H9 (cell line): ENCODE measurements at regions not wholly inside any gene's neighbourhood (a gene's known extent, or its start where the extent isn't known, plus 50 kb on each side); places are given as distances from the start of the nearest gene placed in this dataset.

Experiments used
- DNase-seq: peaks from one replicate; pipeline ENCODE4 v3.0.0-alpha.2; 2017
- H2AFZ ChIP-seq: one replicate; pipeline ENCODE4 v1.6.1; 2013; ENCODE audit warnings: mild to moderate bottlenecking, low read length, control low read depth, moderate library complexity
- H2AK5ac ChIP-seq: 2 replicates; pipeline ENCODE4 v1.6.1; 2013; ENCODE audit warnings: low read length, control low read depth, mixed read lengths; ENCODE audit not compliant: insufficient read length
- H2BK120ac ChIP-seq: one replicate; pipeline ENCODE4 v1.6.1; 2013; ENCODE audit warnings: low read depth, mild to moderate bottlenecking, low read length, control low read depth, inconsistent platforms; ENCODE audit not compliant: poor library complexity, severe bottlenecking
- H2BK12ac ChIP-seq: 2 replicates; pipeline ENCODE4 v1.6.1; 2013; ENCODE audit warnings: low read length, control low read depth, mixed read lengths, low read depth; ENCODE audit not compliant: insufficient read length
- H2BK15ac ChIP-seq: 2 replicates; pipeline ENCODE4 v1.6.1; 2013; ENCODE audit warnings: low read depth, low read length, control low read depth
- H2BK20ac ChIP-seq: one replicate; pipeline ENCODE4 v1.6.1; 2013; ENCODE audit warnings: low read depth, mild to moderate bottlenecking, low read length, control low read depth, inconsistent platforms; ENCODE audit not compliant: poor library complexity, severe bottlenecking
- H2BK5ac ChIP-seq: 2 replicates; pipeline ENCODE4 v1.6.1; 2013; ENCODE audit warnings: low read length, control low read depth, mixed read lengths; ENCODE audit not compliant: insufficient read length
- H3K14ac ChIP-seq: 2 replicates; pipeline ENCODE4 v1.6.1; 2013; ENCODE audit warnings: low read length, control low read depth; ENCODE audit not compliant: insufficient read depth
- H3K18ac ChIP-seq: 2 replicates; pipeline ENCODE4 v1.6.1; 2013; ENCODE audit warnings: low read depth, mild to moderate bottlenecking, mixed read lengths, low read length, control low read depth; ENCODE audit not compliant: insufficient read length
- H3K23ac ChIP-seq: 2 replicates; pipeline ENCODE4 v1.6.1; 2013; ENCODE audit warnings: low read length, control low read depth, mixed read lengths, low read depth; ENCODE audit not compliant: insufficient read length
- H3K23me2 ChIP-seq: 2 replicates; pipeline ENCODE4 v1.6.1; 2013; ENCODE audit warnings: low read depth, mild to moderate bottlenecking, mixed read lengths, low read length, control low read depth; ENCODE audit not compliant: insufficient read length, poor library complexity, severe bottlenecking
- H3K27ac ChIP-seq: 2 replicates; pipeline ENCODE4 v1.5.1; 2013; ENCODE audit warnings: low read length, control low read depth, mixed read lengths, low read depth; ENCODE audit not compliant: insufficient read length
- H3K27me3 ChIP-seq: 2 replicates; pipeline ENCODE4 v1.6.1; 2013; ENCODE audit warnings: low read length, control low read depth, inconsistent platforms; ENCODE audit not compliant: insufficient read depth
- H3K4ac ChIP-seq: 2 replicates; pipeline ENCODE4 v1.6.1; 2013; ENCODE audit warnings: low read depth, mild to moderate bottlenecking, control low read depth, inconsistent platforms, low read length, moderate library complexity
- H3K4me1 ChIP-seq: 2 replicates; pipeline ENCODE4 v1.6.1; 2013; ENCODE audit warnings: low read length, control low read depth, inconsistent platforms; ENCODE audit not compliant: insufficient read depth
- H3K4me2 ChIP-seq: 2 replicates; pipeline ENCODE4 v1.6.1; 2013; ENCODE audit warnings: low read length, control low read depth, mixed read lengths; ENCODE audit not compliant: insufficient read length, insufficient read depth
- H3K56ac ChIP-seq: 2 replicates; pipeline ENCODE4 v1.6.1; 2013; ENCODE audit warnings: low read depth, mild to moderate bottlenecking, mixed read lengths, low read length, control low read depth; ENCODE audit not compliant: insufficient read length
- H3K79me1 ChIP-seq: 2 replicates; pipeline ENCODE4 v1.6.1; 2013; ENCODE audit warnings: low read depth, mild to moderate bottlenecking, moderate library complexity, low read length, control low read depth, inconsistent platforms; ENCODE audit not compliant: insufficient read depth, poor library complexity, severe bottlenecking
- H3K79me2 ChIP-seq: 2 replicates; pipeline ENCODE4 v1.6.1; 2013; ENCODE audit warnings: low read length, control low read depth, inconsistent platforms; ENCODE audit not compliant: insufficient read depth
- H3K9ac ChIP-seq: 2 replicates; pipeline ENCODE4 v1.6.1; 2013; ENCODE audit warnings: low read length, control low read depth, mixed read lengths; ENCODE audit not compliant: insufficient read length; ENCODE audit errors: extremely low read depth
- H3K9me3 ChIP-seq: one replicate; pipeline ENCODE4 v1.6.1; 2013; ENCODE audit warnings: low read depth, low read length, inconsistent platforms; ENCODE audit not compliant: control insufficient read depth
- H3T11ph ChIP-seq: one replicate; pipeline ENCODE4 v1.6.1; 2013; ENCODE audit warnings: mild to moderate bottlenecking, low read length, control low read depth, inconsistent platforms
- H4K20me1 ChIP-seq: one replicate; pipeline ENCODE4 v1.6.1; 2013; ENCODE audit not compliant: control insufficient read depth, insufficient read length, insufficient read depth
- H4K5ac ChIP-seq: 2 replicates; pipeline ENCODE4 v1.6.1; 2013; ENCODE audit warnings: low read depth, mild to moderate bottlenecking, mixed read lengths, low read length, control low read depth; ENCODE audit not compliant: insufficient read length
- H4K8ac ChIP-seq: replicated peaks from 2 replicates; pipeline ENCODE4 v1.6.1; 2013; ENCODE audit warnings: low read length, control low read depth, mixed read lengths, low read depth; ENCODE audit not compliant: insufficient read length
- H4K91ac ChIP-seq: 2 replicates; pipeline ENCODE4 v1.6.1; 2013; ENCODE audit warnings: low read depth, mild to moderate bottlenecking, moderate library complexity, mixed read lengths, low read length, control low read depth; ENCODE audit not compliant: insufficient read length
- H3K27ac Mint-ChIP-seq, 3 experiments: 2 replicates in 2 of 3; 3 replicates in 1 of 3; pipeline ENCODE4 v1.8.0; 2020 to 2021; ENCODE audit warnings: mixed read lengths in 3 of 3, mild to moderate bottlenecking in 1 of 3, moderate library complexity in 1 of 3
- H3K27me3 Mint-ChIP-seq: 2 replicates; pipeline ENCODE4 v1.8.0; 2021; ENCODE audit warnings: low read depth, mild to moderate bottlenecking, moderate library complexity, mixed read lengths
- H3K36me3 Mint-ChIP-seq, 3 experiments: 2 replicates in 2 of 3; 3 replicates in 1 of 3; pipeline ENCODE4 v1.8.0; 2020 to 2021; ENCODE audit warnings: low read depth in 3 of 3, mixed read lengths in 3 of 3; ENCODE audit not compliant: insufficient read depth in 1 of 3
- H3K4me1 Mint-ChIP-seq, 2 experiments: 2 replicates each; pipeline ENCODE4 v1.8.0; 2020; ENCODE audit warnings: mixed read lengths in 2 of 2
- H3K4me3 Mint-ChIP-seq, 2 experiments: 2 replicates in 1 of 2; 3 replicates in 1 of 2; pipeline ENCODE4 v1.8.0; 2020 to 2021; ENCODE audit warnings: mild to moderate bottlenecking in 2 of 2, mixed read lengths in 2 of 2, moderate library complexity in 1 of 2
- H3K9me3 Mint-ChIP-seq, 2 experiments: 2 replicates in 1 of 2; 3 replicates in 1 of 2; pipeline ENCODE4 v1.8.0; 2020; ENCODE audit warnings: mild to moderate bottlenecking in 2 of 2, mixed read lengths in 2 of 2, moderate library complexity in 1 of 2
- WGBS: extraction: QIAGEN DNeasy Blood & Tissue Kit; methylation state at CpG from one replicate; pipeline ENCODE4 v1.1.7; 2013; ENCODE audit warnings: missing lambda C conversion rate, low lambda C conversion rate, mixed read lengths; ENCODE audit not compliant: insufficient read length; ENCODE audit errors: extremely low coverage; 5-methylcytosine and 5-hydroxymethylcytosine counted together
- TF ChIP-seq, protein P1 (sequence below): fragments of 200-600 bp; sonication (generic); conservative IDR thresholded peaks from 3 replicates; pipeline ENCODE4 v1.8.0; 2021; ENCODE audit warnings: antibody characterized with exemption, mild to moderate bottlenecking

- H3K36me3 Mint-ChIP-seq, result no peaks in the 10 kb centered on the region
- no CpG with 5 or more reads among the region's 9 CpGs for WGBS
- H3K27ac ChIP-seq, result no peak overlapping the region
Measured at GRCh38 chr9:89755821-89756220, 151.0 kb downstream of the GADD45G start.

More at GRCh38 chr9:89755821-89756220, 151.0 kb downstream of the GADD45G start:
- Histone ChIP-seq H3K23ac (no peak overlapping the region), H2BK20ac (no peak overlapping the region), H3K4me2 (no peak overlapping the region), H3K9ac (no peak overlapping the region), H4K8ac (no peak overlapping the region), H3K23me2 (no peaks in the 10 kb centered on the region), H2BK5ac (no peak overlapping the region), H4K20me1 (no peaks in the 10 kb centered on the region), H3K4me1 (peaks cover 2% of the 10 kb centered on the region; the same call in 1 of the 2 replicates), H3K18ac (no peak overlapping the region), H2BK12ac (no peak overlapping the region), H2AFZ (no peak overlapping the region), H3K14ac (no peak overlapping the region), H3K79me1 (no peaks in the 10 kb centered on the region), H2BK120ac (no peak overlapping the region), H3K27me3 (no peaks in the 10 kb centered on the region), H3K4ac (no peak overlapping the region), H2BK15ac (no peak overlapping the region), H3K9me3 (no peaks in the 10 kb centered on the region), H3K79me2 (no peaks in the 10 kb centered on the region), H4K91ac (no peak overlapping the region), H3K56ac (no peak overlapping the region), H4K5ac (no peak overlapping the region), H2AK5ac (no peak overlapping the region), H3T11ph (no peak overlapping the region)
- H3K9me3 Mint-ChIP-seq, result no peaks in the 10 kb centered on the region
- no peak overlapping the region for H3K4me3 Mint-ChIP-seq
- H3K27ac Mint-ChIP-seq, result no peak overlapping the region
- DNase-seq, result no peak
- TF ChIP-seq, protein P1, sequence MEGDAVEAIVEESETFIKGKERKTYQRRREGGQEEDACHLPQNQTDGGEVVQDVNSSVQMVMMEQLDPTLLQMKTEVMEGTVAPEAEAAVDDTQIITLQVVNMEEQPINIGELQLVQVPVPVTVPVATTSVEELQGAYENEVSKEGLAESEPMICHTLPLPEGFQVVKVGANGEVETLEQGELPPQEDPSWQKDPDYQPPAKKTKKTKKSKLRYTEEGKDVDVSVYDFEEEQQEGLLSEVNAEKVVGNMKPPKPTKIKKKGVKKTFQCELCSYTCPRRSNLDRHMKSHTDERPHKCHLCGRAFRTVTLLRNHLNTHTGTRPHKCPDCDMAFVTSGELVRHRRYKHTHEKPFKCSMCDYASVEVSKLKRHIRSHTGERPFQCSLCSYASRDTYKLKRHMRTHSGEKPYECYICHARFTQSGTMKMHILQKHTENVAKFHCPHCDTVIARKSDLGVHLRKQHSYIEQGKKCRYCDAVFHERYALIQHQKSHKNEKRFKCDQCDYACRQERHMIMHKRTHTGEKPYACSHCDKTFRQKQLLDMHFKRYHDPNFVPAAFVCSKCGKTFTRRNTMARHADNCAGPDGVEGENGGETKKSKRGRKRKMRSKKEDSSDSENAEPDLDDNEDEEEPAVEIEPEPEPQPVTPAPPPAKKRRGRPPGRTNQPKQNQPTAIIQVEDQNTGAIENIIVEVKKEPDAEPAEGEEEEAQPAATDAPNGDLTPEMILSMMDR, result no peak
- peaks cover 19 to 21% of the 10 kb centered on the region in 2 experiments for H3K4me1 Mint-ChIP-seq
- peaks cover 11% of the 10 kb centered on the region for H3K27me3 Mint-ChIP-seq
